ENCODE measurements at regions not wholly inside any gene's neighbourhood (a gene's known extent, or its start where the extent isn't known, plus 50 kb on each side); places are given as distances from the start of the nearest gene placed in this dataset.

- no peak overlapping the region for H3K4me3 ChIP-seq (ENCODE audit: low read depth, low read length)
- DNase-seq (ENCODE audit: low read depth) = no peak
- TF ChIP-seq CTCF (conservative IDR thresholded peaks at IDR 0.05; ENCODE audit: low read depth, low read length) = no peak
Measured at GRCh38 chrY:8041238-8041637, 1129.7 kb upstream of the AMELY start.

GRCh38 chrY:8036563-8036962 lies 1125.0 kb upstream of the AMELY start:
- no peak overlapping the region for H3K4me3 ChIP-seq (ENCODE audit: low read depth, low read length)
- TF ChIP-seq CTCF (conservative IDR thresholded peaks at IDR 0.05; ENCODE audit: low read depth, low read length) = no peak
- DNase-seq (ENCODE audit: low read depth) = no peak

GRCh38 chrY:8035653-8036052 lies 1124.1 kb upstream of the AMELY start:
- no peak overlapping the region for H3K4me3 ChIP-seq (ENCODE audit: low read depth, low read length)
- no peak for TF ChIP-seq CTCF (conservative IDR thresholded peaks at IDR 0.05; ENCODE audit: low read depth, low read length)
- DNase-seq (ENCODE audit: low read depth) = no peak

- no peak for TF ChIP-seq CTCF (conservative IDR thresholded peaks at IDR 0.05; ENCODE audit: low read depth, low read length)
- H3K4me3 ChIP-seq (ENCODE audit: low read depth, low read length) = no peak overlapping the region
- DNase-seq (ENCODE audit: low read depth) = no peak
Measured at GRCh38 chrY:8034673-8035072, 1123.1 kb upstream of the AMELY start.

- no peak for DNase-seq (ENCODE audit: low read depth)
- no peak for TF ChIP-seq CTCF (conservative IDR thresholded peaks at IDR 0.05; ENCODE audit: low read depth, low read length)
- no peak overlapping the region for H3K4me3 ChIP-seq (ENCODE audit: low read depth, low read length)
Measured at GRCh38 chrY:8033200-8033599, 1121.6 kb upstream of the AMELY start.

- no peak for TF ChIP-seq CTCF (conservative IDR thresholded peaks at IDR 0.05; ENCODE audit: low read depth, low read length)
- DNase-seq (ENCODE audit: low read depth) = no peak
- H3K4me3 ChIP-seq (ENCODE audit: low read depth, low read length) = no peak overlapping the region
Measured at GRCh38 chrY:8020540-8020939, 1109.0 kb upstream of the AMELY start.

- TF ChIP-seq CTCF (conservative IDR thresholded peaks at IDR 0.05; ENCODE audit: low read depth, low read length) = no peak
- H3K4me3 ChIP-seq (ENCODE audit: low read depth, low read length) = no peak overlapping the region
- no peak for DNase-seq (ENCODE audit: low read depth)
Measured at GRCh38 chrY:8011515-8011914, 1100.0 kb upstream of the AMELY start.

Measured in epithelial cell of proximal tubule (primary cell).